Brain pericyte (primary cell): ENCODE measurements at regions not wholly inside any gene's neighbourhood (a gene's known extent, or its start where the extent isn't known, plus 50 kb on each side); places are given as distances from the start of the nearest gene placed in this dataset.
"Not testable (repeated sequence)": the region's sequence is repeated elsewhere in the genome, so short reads cannot be mapped to it uniquely, and the experiment has no call there.

Source experiments
- DNase-seq: peaks from one replicate; pipeline ENCODE4 v3.0.0-alpha.2; 2012; ENCODE audit warnings: low read depth, low spot score

DNA sequence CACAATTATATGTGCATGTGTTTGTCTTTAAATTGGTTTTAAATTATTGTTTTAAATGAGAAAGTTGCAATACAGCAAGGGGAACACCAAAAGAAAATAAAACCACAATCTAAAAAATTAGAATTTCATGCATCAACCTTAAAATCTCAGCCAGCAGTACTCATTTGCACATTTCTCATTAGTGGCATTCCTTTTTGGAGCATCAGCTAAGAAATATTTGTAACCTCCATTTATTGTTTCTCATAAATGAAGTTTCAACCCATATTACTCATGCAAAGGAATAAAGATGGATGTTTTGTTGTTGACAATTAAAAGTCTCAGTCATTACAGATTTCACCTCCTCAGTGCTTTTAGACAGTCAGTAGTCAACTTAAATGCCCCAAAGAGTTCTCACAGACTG lies 160.1 kb downstream of the TBX15 start:
- no peak for DNase-seq

DNA sequence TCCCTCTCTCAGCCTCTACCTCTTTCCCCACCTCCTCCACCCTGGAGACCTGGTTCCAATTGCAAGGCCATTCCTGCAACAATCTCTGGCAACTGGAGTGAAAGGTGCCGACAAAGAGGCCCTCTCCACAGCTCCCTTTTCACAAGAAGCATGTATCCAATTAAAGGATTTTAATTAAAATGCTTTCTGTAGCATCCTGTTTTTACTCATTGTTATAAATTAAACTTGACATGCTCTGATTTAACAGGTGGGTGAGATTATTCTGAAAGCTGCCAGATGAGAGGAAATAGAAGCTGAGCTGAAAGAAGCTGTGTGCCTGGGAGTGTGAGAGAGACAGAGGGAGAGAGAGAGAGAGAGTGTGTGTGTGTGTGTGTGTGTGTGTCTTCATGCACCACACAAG lies 160.5 kb downstream of the TBX15 start:
- DNase-seq = no peak

DNA sequence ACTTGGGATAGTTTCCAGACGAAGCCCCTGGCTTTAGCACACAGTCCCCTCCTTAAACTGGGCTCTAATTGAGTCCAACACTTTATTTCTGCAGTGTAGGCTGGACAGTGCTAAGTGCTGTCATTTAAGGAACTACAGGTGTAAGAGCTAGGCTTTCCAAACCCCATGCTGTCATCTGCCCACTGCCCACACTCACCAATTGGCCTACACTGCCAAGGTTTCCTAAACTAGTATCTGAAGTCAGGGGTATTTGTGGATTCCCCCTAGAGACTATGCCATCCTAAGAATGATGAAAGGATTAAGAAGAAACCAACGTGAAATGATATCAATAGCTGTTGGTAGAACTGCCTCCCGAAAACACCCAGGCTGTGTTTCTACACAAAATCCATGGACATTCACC lies 160.9 kb downstream of the TBX15 start:
- DNase-seq = no peak

DNA sequence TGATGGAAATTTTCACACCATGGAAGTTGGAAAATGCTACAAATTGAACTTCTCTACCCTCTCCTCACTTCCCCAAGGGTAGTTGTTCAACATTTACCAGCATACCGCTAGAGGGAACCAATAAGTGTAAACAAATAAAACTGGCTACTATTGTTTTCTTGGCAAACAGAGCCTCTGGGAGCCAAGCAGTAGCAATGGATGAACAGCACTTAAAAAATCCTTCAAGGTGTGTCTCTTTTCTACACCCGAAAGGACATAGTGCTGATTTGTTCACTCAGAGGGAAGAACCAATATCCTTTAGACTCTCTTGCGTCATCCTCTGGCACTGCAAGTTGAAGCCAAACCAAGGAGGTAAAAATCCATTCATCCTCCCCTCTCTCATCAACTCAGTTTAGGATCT lies 161.5 kb downstream of the TBX15 start:
- no peak for DNase-seq

DNA sequence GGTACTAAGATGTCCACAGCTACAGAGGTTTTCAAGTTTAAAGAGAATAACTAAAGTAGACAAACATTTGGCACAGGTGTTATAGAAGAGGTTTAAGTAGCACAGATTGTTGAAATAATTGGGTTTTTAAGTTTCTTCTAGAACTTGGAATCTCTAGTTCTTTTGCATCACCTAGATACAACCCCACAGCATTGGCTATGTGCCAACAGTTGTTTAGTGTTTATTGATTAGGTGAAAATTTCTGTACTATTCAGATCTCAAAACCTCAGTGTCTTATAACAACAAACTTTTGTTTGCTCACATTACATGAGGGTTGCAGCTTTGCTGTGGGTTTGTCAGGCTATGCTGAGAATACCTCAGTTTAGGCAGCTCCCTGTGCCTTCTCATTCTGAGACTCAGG lies 162.5 kb downstream of the TBX15 start:
- DNase-seq = no peak

DNA sequence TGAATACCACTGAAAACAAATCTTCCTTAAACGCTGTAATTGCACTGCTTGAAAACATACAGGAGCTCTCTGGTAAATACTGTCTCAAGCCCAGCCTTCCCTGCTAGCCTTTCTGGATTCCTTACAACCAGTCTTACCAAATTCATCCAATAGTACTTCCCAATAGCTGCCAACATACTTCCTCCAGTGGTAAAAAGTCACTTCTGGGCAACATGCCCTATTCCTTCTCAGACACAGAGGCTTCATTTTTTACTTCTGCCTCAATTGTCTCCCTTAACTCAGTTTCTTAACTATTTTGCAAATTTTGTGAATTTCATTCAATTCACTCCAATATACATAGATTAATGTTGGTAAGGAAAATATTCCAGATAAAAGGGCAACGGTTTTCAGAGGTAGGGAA lies 166.3 kb downstream of the TBX15 start:
- no peak for DNase-seq

DNA sequence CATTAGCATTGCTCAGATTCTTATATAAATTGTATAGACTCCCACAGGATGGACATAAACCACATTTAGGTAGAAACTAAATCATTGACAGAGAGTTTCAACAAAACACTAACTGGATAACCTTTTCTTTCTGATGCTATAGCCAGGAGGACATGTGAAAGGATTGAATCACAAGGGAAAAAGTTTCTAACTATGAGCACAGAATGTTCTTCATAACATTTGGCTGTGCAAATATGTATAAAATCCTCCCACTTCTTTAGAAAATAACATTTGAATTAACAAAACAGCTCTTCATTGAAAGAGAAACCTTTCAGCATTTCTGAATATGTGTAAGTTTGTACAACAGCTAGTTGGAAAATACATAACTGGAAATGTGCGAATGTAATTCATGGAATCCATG lies 167.3 kb downstream of the TBX15 start:
- DNase-seq = no peak

DNA sequence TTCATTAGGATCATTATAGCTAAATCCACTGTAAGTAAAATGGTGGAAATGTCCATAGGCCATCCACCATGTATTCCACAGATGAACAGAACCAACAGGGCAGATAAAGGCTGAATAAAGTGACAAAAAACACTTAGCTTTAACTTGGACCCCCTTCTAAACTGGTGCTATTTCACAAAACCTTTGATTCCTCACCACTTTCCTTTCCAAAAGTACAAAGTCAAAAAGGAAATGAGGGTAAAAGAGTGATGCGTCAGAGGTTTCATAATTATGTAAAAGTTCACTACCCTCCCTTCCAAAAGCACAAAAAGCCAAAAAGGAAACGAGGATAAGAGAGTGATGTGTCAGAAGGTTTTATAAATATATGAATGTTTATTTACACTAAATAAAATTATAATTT lies 172.2 kb downstream of the TBX15 start:
- DNase-seq = no peak

DNA sequence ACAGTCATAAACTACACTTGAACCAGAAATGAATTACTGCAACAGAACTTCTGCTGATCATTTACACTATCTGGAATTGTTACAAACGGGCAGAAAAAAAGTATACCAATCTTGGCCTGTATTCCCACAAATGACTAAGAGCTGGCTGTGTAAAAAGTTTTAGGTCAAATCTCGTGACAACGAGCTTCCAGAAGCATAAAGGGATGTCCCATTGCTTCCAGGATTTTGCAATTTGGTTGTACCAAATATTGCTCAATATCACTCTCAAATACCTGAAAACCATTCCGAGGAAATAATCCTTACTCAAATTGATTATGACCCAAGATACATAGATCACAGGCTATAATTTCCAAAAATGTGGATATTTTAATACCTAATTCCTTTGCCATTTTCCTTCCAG lies 175.6 kb downstream of the TBX15 start:
- DNase-seq = no peak

DNA sequence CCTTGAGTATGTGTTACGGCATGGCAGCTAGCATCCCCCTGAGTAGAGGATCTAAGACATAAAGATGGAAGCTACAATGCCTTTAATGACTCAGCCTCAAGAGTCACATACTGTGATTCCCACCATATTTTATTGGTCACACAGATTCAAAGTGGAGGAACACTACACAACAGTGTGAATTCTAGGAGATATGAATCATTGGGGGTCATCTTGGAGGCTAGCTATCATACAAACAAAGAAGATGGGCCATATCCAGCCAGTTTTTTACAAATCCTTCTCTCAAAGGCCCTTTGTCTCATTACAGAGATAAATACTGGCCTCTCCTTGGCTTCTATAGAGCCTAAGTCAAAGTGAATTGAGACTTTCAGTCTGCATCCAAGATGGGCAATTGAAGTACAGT lies 177.0 kb downstream of the TBX15 start:
- no peak for DNase-seq

DNA sequence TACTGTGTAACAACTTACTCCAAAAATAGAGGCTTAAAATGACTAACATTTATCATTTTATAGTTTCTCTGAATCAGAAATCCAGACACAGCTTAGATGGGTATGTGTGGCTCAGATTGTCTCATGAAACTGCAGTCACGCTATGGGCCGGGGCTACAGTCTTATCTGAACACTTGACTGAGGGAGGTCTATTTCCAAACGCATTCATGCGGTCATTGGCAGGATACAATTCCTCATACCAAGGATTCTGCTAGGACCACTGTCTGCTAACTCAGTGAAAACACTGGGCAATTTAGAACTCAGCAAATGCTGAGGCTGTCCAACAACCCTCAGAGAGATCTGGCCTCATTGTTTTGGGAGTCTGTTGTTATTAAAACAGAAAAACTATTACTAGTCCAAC lies 178.6 kb downstream of the TBX15 start:
- DNase-seq = no peak

DNA sequence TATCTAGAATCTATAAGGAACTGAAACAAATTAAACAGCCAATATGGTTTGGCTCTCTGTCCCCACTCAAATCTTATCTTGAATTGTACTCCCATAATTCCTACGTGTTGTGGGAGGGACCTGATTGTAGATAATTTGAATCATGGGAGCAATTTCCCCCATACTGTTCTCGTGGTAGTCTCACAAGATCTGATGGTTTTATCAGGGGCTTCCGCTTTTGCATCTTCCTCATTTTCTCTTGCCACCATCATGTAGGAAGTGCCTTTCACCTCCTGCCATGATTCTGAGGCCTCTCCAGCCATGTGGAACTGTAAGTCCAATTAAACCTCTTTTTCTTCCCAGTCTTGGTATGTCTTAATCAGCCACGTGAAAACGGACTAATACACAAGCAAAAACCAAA lies 185.0 kb downstream of the TBX15 start:
- not testable (repeated sequence) for DNase-seq

DNA sequence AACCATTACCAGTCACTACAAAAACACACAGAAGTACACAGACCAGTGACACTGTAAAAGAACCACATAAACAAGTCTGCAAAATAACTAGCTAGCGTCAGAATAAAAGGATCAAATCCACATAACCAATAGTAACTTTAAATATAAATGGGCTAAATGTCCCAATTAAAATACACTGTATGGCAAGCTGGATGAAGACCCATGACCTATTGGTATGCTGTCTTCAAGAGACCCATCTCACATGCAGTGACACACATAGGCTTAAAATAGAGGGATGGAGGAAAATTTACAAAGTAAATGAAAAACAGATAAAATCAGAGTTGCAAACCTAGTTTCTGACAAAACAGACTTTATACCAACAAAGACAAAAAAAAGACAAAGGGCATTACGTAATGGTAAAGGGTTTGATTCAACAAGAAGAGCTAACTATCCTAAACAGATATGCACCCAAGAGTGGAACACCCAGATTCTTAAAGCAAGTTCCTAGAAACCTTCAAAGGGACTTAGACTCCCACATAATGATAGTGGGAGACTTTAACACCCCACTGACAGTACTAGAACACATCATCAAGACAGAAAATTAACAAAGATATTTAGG lies 196.9 kb downstream of the TBX15 start:
- no peak for DNase-seq

DNA sequence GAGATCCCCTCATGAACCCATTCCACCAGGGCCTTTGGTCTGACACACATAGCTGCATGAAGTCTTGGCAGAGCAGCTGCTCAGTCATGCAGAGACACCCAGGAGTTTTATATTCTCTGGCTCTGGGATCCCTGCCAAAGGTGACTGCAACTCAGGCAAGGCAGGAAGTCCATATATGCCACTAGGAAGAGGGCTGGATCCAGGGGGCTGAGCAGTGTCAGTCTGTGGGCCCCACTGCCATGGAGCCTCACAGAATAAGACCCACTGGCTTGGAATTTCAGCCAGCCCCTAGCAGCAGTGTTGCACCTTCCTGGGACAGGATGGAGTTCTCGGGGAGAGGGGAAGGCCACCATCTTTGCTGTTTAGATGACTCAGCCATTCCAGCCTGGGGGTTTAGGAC lies 199.7 kb downstream of the TBX15 start:
- peak; percentile 18 for DNase-seq

DNA sequence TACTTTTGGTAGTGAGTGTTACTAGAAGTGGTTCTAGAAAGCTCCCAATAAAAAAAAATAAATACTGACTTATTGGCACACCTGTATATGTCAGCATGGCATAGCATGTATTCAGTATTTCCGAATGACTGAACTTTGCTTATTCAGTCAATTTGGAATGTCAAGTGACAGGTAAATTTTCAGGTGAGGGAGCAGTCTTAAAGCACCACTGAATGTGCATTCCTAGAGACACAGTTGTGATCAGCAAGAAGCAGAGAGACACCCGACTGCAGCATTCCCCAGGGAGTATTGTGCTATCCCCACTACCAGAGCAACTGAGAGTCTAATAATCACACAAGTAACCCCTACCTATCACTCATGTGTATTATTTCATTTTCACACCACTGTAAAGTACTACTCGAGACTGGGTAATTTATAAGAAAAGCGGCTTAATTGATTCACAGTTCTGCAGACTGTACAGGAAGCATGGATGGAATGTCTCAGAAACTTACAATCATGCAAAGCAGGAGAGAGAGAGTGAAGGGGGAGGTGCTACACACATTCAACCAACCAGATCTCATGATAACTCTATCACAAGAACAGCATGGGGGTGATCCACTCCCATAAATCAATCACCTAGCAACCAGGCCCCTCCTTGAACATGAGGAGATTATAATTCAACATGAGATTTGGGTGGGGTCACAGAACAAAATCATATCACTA lies 201.5 kb downstream of the TBX15 start:
- DNase-seq = no peak

DNA sequence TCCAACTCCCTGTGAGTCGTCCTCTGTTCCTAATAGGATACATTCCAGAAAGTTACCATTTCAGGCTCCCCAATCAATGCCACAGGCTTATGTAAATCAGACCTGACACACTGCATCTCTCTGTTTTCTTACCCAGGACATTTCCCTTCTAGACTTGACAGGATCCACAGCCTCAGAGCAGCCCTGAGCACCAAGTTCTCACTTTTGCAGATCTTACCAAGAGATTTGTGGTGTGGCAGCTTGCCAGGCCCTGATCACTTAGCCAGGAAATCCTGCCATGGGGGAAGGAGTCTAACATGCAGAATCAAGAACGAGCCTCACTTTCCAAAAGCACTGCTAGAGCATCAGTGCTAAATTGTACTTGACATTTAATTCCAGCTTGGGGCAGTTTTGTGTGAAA lies 202.9 kb downstream of the TBX15 start:
- DNase-seq = no peak

DNA sequence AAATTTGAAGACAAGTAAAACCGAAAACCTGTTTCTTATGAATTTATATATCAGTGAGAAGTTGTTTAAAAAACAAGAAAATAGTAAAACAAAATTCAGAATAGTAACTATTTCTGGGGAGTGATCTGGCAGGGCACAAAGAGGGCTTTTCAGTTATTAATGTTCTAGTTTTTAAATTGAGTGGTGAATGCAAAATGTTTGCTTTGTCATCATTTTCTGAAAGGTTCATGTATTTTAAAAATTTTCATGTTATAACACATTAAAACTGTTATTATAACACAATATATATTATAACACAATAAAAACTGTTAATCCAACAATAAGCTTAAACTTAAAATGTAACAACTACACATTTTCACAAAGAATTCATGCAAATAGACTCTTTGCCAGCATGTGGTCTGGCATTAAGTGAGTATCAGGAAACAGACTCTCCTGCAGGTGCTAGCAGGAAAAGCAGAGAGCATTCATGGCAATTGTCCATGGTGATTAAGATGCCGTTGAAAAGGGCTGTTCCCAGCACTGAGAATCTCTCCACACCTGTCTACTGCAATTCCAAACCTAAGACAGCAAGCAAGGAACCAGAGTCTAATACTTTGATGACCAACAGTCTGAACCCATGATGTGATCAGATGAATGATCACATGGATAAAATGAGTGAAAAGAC lies 204.9 kb downstream of the TBX15 start:
- no peak for DNase-seq

DNA sequence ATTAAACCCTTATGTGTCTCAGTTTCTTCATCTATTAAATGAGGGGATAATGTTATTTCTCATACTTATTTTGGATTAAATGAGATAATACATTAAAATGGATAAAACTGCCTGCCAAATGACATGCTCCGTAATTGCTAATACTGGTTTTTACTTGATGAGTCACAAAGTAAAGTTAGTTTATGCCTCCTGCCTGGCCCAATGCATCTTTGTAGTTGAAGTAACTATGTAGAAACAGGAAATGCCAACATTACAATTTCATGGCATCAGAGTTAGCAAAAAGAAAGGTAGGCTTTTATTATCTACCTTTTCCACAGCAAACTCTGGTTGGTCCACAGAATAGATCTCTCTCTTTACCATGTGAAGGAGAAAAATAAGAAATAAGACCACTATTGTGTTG lies 214.5 kb downstream of the TBX15 start:
- no peak for DNase-seq

DNA sequence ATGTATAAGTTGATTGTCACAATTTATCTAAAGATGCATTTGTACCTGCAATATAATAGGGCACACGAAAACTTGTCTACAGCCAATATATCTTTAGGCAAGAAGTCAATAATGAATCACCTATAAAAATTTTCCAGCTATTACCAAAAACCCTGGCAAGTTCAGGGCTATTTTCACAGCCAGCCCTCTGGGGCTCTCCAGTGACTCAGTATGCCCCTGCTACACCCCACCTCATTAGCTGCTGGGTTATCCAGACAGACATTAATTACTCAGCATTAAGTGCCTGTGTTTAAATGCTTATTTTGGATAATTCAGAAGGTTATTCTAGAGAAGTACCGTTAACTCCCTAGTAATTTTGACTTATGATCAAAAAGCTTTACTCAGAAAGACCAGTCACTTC lies 220.2 kb downstream of the TBX15 start:
- DNase-seq = no peak

DNA sequence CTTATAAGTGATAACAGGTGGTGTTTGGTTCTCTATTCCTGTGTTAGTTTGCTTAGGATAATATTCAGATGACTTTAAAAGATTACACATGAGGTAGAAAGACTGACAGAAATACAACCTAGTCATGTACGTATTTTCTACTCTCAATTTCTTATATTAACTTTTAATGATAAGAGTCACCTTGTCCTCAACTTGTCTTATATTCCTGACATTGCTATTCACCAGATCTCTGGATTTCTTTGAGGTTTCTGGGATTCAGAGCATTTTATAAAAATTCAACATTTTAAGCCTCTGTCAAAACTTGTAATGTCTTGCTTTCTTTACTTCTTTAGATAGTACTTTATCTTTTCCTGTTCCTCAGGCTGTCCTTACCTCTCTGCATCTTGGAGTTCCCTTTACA lies 234.2 kb downstream of the TBX15 start:
- no peak for DNase-seq

DNA sequence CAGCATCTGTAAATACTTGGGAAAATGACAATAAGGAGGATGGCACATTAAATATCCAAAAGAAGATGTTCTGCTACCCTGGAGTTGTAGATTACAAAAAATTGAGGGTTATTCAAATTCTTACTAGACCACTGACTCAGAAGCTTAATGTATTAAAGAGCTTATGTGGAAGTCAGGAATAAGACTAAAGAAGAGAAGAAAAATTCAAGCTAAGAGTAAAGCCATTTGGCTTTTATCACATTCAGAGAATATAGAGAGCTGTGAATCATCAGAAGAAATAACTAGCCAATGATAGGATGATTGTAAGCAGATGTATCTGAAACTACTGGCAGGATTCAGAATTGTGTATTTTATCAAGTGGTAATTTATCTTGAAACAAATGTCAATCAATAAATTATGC lies 237.0 kb downstream of the TBX15 start:
- DNase-seq = no peak

DNA sequence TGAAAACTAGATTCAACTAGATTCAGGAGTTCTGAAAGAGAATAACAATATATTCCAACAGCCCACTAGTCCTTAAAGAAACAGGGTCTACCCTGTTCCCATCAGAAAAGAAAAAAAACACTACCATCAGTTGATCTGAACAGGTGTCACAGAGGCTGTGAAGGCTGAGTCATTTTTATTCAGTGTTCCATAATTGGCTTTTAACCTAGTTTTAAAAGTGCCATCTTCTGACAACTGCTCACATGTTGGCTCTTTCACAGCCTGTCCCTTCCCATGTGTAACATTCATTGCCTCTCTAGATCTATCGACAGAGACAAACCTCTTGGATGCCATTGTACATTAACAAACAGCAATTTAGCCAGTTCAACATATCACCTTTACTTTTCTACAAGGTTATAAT lies 243.7 kb downstream of the TBX15 start:
- no peak for DNase-seq

DNA sequence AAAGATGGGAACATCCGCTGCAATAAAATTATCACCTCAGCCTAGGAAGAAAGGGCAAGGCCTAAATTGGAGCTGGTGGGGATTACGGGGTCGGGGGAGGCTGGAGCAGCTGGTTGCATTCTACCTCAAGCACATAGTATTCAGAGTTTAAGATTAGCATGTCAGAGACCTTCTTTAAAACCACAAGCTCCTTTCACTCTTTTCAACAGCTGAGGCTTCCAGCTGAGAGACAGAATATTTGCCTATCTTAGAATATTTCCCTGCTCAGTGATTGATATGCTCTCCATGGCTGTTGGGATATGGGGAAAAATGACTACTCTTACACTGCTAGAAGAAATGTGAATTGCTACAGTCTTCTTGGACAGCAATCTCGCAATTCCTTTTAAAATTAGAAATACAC lies 248.6 kb downstream of the TBX15 start:
- peak; percentile 1 for DNase-seq
